HG03457 (cell line): ENCODE measurements at regions not wholly inside any gene's neighbourhood (a gene's known extent, or its start where the extent isn't known, plus 50 kb on each side); places are given as distances from the start of the nearest gene placed in this dataset.
"Not testable (repeated sequence)": the region's sequence is repeated elsewhere in the genome, so short reads cannot be mapped to it uniquely, and the experiment has no call there.

Experiments
- ATAC-seq: cut with Tn5 transposase; IDR thresholded peaks from one replicate; pipeline ENCODE4 v1.9.1; 2021; ENCODE audit warnings: moderate number of reproducible peaks; ENCODE audit not compliant: unreplicated experiment

GRCh38 chr1:157270705-157271274 is 132.6 kb upstream of the ETV3 start:
- no peak for ATAC-seq

GRCh38 chr1:157269656-157270375 is 131.6 kb upstream of the ETV3 start:
- ATAC-seq, result no peak

- ATAC-seq, result no peak
Measured at GRCh38 chr1:157262891-157263290, 124.7 kb upstream of the ETV3 start.

- ATAC-seq, result no peak
Measured at GRCh38 chr1:157262422-157262821, 124.2 kb upstream of the ETV3 start.

GRCh38 chr1:157255891-157256290 is 117.7 kb upstream of the ETV3 start:
- ATAC-seq, result not testable (repeated sequence)

- not testable (repeated sequence) for ATAC-seq
Measured at GRCh38 chr1:157254183-157254582, 116.0 kb upstream of the ETV3 start.

- no peak for ATAC-seq
Measured at GRCh38 chr1:157252473-157252872, 114.3 kb upstream of the ETV3 start.

- no peak for ATAC-seq
Measured at GRCh38 chr1:157249739-157250138, 111.5 kb upstream of the ETV3 start.

GRCh38 chr1:157249326-157249725 is 111.1 kb upstream of the ETV3 start:
- ATAC-seq, result no peak

- ATAC-seq, result not testable (repeated sequence)
Measured at GRCh38 chr1:157247764-157248049, 109.5 kb upstream of the ETV3 start.

GRCh38 chr1:157247005-157247763 is 109.0 kb upstream of the ETV3 start:
- no peak for ATAC-seq

- ATAC-seq, result no peak
Measured at GRCh38 chr1:157245823-157246222, 107.6 kb upstream of the ETV3 start.

- ATAC-seq, result no peak
Measured at GRCh38 chr1:157241185-157241538, 103.0 kb upstream of the ETV3 start.

- no peak for ATAC-seq
Measured at GRCh38 chr1:157240495-157241184, 102.4 kb upstream of the ETV3 start.

GRCh38 chr1:157239936-157240335 is 101.7 kb upstream of the ETV3 start:
- no peak for ATAC-seq

- no peak for ATAC-seq
Measured at GRCh38 chr1:157238585-157238984, 100.4 kb upstream of the ETV3 start.

- ATAC-seq, result no peak
Measured at GRCh38 chr1:157237981-157238380, 99.8 kb upstream of the ETV3 start.

GRCh38 chr1:157237522-157237921 is 99.3 kb upstream of the ETV3 start:
- ATAC-seq, result no peak

- no peak for ATAC-seq
Measured at GRCh38 chr1:157236072-157236471, 97.9 kb upstream of the ETV3 start.

- ATAC-seq, result no peak
Measured at GRCh38 chr1:157235307-157235706, 97.1 kb upstream of the ETV3 start.

GRCh38 chr1:157234705-157235273 is 96.6 kb upstream of the ETV3 start:
- ATAC-seq, result no peak
